Skin of body (tissue), 1 donor: ENCODE measurements at regions not wholly inside any gene's neighbourhood (a gene's known extent, or its start where the extent isn't known, plus 50 kb on each side); places are given as distances from the start of the nearest gene placed in this dataset.

Experiments used
- DNase-seq: peaks from one replicate; lab custom pipeline; 2025; lab: John Stamatoyannopoulos, UW

DNA sequence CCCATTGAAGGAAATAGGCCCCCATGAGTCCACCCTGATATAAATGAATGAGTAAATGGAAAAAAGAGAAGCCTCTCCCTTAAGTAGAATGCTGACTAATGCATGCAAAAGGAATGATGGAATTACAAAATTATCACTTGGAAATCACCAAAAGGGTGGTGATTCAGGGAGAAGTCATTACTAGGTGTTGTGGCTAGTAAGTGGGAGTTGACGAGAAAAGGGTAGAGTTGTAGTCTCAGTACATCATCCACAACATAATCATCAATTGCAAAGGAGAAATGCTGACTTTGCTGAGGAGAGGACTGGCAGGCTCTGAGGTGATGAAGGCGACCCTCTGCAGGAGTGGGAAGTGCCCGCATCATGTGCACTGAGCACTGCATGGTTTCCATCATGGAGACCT lies 201.5 kb upstream of the S1PR3 start:
- DNase-seq = no peak

DNA sequence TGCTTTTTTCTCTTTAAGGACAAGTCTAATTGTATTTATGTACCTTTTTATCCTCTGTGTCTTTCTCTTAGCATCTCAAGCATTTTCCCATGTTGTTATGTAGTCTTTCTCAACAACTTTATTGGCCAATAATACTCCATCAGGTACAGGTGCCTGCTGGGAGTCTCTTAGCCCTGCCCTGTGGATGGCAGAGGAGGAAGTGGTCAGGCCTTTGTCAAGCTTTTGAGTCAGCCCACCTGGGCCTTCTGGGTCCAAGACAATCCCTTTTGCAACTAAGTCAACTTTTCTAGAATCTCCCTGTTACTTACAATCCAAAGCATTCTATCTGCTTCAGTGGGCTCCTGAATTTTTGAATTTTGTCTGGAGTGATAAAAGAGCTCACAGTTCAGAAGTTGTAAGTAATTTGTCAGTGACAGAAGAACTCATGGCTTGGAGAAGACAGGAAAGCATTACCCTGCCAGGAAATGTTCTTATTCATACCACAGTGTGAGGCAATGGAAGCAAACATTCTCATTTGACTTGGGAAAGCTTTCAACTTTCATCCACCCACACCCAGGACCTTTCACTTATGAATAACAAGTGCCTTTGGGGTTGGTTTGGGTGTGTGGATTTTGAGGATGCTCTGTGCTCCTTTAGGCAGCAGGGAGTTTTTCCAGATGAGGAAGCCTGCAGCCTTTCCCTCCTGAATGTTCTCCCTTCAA lies 200.0 kb upstream of the S1PR3 start:
- DNase-seq = peak; percentile 15

DNA sequence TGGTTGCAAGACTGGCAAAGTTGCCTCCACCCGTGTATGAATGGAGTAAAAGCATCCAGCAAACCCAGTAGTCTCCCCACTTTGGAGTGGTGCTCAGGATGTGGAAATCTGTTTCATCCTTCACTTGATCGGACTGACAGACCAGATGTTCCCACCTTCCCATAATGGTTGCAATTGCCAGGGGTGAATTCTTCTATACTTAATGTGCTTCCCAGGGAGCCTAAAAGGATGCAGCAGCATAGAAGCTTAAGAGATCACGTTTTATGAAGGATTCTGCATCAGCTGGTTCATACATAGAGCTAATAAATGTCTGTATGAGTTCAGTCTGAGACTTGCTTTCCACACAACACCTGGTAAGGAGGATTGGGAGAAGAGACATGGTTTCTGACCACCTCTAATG lies 198.8 kb upstream of the S1PR3 start:
- no peak for DNase-seq

DNA sequence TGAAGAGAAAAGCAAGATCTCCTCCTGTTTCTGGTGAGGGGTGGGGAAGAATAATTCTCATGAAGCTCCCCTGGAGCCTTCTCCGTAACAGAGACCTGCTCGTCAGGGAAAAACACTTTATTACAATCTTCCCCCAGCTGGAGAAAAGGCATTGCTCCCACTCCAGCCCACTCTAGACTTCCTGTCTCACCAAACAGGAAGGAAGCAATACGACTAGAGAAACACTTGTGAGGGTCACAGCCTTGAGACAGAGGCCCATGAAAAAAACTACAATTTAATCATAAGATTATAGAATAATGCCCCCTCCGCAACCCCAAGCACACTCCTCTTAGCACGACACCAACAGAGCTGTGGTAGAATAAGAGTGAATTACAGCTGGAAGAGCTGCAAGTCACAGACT lies 197.2 kb upstream of the S1PR3 start:
- DNase-seq = no peak

DNA sequence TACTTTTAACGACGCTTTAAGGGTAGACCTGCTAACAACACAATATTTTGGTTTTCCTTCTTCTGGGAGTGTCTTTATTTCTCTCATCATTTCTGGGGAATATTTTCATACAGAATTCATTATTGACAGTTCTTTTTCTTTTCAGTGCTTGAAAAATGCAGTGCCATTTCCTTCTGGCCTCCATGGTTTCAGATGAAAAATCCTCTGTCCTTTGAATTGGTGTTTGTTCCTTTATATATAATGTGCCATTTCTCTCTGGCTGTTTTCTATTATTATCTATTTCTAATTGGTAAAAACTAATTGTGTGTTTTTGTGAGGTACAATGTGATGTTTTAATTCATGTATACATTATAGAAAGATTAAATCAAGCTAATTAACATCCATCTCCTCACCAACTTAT lies 194.3 kb upstream of the S1PR3 start:
- DNase-seq = no peak

DNA sequence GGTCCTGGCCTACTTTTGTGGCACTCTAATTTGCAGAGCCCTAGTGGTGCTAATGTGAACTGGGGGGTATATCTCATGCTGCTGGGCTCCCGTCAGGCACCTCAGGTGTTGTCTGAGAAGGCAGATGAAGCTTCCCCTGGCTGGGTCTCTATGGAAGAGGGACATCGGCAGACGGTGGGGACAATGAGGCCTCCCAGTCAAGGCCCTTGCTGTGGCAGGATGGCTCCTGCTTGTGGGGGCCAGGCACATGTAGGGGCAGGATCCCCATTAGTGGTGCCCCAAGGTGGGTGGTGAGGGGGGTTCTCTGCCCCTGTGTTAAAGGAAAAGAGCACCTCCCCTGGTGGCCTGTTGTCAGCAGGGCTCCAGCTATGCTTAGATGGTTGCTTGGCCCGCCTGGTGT lies 192.8 kb upstream of the S1PR3 start:
- no peak for DNase-seq

DNA sequence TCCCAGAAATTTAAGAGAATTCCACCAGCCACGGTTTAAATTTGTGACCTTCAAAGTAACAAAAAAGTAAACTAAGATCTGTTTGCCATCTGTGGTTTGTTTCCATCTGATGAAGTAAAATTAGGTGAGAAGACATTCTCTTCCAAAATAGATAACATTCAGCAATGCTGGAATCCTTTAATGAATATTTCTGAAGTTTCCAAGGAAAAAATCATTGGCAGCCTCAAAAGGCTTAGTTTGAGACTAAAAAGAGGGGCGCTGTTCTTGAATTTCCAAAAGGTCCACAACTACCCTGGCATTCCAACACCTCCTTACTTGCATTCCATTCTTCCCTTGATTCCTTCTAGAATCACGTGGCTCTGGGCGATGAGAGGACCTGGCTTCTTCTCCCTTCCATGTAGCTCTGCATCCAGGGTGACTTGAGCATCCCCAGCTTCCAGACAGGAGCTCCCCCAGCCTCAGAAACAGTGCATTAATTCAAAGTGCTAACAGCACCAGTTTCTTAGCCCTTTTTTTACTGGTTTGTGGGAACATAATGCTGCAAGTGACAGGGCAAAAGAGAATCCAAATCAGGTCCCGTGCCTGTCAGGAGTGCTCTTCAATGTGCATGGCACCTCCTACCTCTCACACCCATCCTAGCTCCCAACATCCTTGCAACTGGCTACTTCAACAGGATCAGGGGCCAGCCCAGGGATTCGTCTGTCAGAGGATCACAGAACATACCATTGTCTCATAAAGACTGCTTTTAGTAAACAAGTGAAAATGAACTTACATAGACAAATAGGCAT lies 191.5 kb upstream of the S1PR3 start:
- no peak for DNase-seq

DNA sequence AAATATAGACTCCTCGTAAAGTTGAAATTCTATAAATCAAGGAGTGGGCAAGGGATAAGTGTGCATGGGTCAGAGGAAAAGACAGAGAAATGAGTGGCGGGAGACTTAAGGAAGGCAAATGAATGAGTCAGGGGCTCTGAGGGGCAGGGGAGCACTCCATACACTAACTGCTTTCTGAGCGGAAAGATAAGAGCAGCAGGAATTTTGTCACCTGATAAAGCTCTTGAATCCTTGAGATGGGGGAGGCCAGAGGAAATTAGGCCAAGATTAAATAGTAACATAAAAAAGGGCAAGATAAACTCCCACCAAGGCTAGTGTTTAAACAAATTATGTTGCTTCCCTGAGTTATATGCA lies 191.0 kb upstream of the S1PR3 start:
- DNase-seq = no peak

DNA sequence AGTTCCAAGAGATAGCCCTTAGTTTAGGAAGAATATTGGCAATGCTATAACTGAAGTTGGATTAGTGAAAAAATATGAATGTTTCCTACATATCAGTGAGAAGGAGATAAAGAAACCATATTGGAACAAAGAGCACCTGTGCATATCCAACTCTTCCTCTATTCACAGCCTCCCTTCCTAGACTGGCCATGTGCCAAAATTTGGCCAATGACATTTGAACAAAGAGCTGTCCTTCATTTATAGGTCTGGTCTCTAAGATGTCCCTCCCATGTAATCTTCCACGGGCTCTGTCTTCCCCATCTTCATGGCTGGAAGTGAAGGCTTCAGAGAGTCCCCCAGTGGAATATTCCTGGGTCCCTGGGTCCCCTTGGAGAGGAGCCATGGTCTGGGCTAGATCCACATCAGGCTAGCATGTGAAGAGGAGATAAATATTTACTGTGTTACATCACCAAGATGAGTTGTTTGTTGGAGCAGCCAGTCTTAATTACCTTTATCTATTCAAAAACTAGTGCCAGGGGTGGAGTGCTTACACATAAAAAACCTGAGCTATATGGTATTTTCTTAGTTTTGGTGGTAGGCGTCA lies 190.0 kb upstream of the S1PR3 start:
- no peak for DNase-seq

DNA sequence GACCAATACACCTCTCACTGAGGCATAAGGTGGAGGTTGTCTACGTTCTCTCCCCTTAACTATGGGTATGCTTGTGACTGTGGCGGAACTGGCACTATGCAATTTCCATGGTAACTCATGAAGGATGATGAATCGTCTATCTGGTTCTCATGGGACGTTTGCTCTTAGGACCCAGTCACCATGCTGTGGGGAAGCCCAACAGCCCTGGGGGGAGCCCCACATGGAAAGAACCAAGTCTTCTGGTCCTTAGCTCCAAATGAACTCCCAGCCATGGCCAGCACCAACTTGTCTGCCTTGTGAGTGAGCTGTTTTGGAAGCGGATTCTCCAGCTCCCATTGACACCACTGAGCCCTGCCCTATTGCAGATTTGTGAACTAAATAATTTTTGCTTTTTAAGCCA lies 188.7 kb upstream of the S1PR3 start:
- DNase-seq = no peak

DNA sequence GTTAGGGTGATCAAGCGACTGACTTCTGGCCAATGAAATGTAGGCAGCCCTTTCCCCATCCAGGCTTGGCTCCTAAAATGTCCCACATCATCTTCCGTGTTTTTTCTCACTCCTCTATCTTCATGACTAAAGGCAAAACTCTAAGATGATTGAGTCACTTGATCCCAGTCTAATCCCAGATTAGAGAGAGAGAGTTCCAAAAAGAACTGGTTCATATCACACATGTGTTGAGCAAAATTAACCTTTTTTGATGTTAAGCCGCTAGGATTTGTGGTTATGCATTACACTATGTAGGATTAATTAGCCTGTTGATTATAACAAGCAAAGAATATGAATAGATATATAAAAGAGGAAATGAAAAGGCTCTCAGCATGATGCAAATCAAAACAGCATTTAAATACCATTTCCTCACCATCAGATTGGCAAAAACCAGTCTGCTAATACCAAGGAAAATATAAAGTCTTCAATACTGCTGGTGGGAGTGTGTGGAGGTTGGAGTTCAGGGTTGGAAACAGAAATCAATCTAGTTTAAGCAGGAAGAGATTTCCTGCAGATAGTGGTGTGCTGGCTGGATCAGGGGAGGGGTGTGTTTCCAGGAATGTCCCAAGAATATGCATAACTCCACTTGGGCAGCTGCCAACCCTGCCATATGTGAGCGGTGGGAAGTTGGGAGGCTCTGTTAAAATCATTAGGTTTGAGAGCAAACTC lies 187.6 kb upstream of the S1PR3 start:
- DNase-seq = no peak

DNA sequence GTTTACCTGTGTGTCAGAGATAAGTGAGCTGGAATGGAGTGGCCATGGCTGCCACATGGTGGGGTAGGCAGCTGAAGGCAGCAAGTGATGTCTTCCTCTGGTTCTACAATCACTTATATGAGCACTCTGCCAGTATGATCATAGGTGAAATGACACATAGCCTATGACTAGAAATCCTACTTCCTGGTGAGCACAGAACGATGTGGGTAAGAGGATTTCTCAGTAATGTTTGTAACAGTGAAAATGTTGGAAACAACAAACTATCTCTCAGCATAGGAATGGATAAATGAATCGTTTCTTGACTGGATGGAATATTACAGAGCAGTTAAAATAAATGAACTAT lies 187.0 kb upstream of the S1PR3 start:
- DNase-seq = no peak

DNA sequence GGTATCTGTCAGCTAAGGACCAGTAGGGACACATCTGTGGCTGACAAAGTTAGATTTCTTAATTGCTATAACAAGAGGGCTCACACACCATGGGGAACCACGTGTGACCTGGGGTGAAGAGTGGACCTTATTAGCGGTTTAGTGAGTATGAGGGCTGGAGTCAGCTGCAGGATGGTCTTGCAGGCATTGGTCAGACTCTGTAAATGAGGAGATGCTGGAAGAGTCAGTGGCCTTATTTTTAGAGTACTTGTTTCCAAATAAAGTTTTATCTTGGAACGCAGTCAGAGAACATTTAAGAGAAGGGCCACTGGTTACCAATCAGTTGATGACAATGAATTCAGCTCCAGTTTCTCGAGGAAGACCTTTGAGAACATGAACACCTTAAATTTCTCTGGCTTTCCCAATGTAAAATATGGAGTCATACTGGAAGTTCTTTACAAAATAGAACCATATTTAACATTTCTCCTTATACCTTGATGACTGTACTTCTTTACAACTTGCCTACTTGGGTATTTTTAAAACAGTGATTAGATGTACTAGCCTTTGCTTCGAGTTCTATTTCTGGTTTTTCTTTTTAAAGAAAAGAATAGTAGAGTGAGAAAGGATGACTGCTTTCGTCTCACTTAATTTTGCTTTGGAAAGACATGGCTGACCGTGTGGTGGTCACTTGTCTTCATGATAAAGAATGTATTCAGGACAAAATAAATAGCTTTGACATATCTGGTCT lies 185.9 kb upstream of the S1PR3 start:
- DNase-seq = no peak

DNA sequence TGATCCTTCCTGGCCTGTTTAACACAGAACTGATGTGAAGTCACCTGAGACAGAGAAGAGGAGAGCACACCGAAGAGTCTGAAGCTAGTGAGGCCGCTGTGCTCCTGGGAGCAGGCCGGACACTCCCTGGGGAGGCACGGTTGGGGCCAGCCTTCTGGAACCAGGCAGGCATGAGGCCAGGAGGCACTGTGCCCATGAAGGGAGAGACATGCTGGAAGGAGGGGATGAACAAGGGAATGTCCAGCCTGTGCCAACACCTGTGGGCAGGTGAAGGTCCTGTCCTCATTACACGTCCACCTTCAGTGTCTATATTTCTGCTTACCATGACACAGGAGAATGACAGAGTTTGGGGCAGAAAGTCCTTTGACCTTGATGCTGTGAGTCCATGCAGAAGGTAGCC lies 183.8 kb upstream of the S1PR3 start:
- no peak for DNase-seq

DNA sequence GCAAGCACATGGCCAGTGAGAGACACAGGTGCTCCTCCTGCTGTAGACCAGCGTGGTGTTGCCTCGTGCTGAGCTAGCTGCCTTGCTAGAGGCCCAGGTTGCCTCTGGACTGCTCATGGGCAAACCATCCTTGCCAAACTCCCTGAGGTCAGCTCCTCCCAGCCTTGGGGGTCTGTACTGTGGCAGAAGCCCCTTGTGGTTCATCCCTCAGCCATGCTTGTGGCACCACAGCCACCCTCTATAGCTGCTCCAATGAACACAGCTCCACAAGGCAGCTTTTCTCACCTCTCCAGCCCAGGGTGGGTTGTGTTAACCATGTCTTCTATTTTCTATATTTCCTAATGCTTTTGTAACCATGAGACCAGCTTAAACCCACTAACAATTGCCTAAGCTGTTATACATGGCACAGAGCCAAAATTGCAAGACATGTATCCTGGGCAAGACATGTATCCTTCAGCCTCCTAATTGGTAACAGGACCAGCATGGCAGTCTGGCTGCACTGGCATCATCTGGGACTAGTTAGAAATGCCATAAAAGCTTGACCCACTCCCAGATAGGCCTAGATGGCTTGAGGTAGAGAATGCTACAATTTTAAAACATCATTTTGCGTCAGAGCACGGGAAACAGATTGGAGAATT lies 183.1 kb upstream of the S1PR3 start:
- no peak for DNase-seq

DNA sequence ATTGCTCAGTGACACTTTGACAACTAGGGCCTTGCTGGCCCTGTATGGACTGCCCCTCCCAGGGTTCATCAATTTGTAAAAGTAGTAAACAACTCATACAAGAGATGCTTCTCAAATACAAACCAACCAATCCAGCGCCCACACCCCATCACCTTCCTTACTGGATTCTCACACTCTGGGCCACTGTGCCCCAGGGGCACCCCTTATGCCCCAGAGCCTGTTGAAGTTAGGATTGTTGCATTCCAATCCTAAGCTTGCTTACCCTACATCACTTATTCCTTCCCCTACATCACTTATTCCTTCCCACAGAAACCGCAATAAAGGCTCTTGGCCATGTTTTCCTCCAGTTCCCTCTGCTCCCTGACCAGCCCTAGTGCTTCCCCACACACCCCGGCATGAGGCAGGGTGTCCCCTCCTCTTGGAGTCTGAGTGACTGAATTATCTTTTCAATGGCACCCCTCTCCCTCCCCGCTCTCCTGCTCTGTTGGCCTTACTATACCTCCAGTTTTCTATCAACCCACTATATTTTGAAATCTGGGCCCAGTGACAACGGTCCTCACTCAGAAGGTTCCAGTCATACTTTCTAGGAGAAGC lies 182.4 kb upstream of the S1PR3 start:
- DNase-seq = no peak

DNA sequence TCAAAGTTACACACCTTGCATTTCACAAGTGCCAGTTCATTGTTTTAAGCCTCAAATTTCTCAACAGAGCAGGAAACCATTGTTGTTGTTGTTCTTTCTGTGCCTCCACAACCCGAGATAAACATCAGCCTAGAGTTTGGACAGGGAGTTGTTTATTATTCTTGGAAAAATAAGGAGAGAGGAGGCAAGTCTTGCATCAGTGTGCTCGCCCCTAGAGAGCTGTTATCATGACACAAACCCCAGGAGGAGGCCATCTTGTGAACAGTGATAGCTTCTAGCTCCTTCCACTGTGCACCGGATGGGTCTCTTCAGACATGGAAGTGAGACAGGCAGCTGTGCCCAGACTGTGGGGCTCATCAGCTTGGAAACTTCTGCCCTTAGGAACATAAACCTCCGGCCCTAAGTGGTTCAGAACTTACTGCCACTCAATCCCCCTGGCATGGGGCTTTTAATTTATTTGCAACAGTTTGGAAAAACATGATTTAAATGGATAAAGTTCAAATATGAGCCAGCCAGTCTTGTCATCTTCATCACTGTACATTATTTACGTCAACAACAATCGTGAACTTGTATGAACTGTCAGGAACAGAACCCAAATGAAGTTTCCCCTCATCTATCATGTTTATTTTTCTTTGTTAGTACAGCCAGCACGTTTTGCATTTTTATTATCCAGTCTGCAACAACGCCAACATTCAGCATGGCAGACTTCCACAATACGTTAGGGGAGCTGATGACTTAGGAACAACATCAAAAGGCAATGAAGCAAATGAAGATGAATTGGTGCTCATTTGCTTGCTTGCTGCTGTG lies 181.7 kb upstream of the S1PR3 start:
- DNase-seq = peak; percentile 42

DNA sequence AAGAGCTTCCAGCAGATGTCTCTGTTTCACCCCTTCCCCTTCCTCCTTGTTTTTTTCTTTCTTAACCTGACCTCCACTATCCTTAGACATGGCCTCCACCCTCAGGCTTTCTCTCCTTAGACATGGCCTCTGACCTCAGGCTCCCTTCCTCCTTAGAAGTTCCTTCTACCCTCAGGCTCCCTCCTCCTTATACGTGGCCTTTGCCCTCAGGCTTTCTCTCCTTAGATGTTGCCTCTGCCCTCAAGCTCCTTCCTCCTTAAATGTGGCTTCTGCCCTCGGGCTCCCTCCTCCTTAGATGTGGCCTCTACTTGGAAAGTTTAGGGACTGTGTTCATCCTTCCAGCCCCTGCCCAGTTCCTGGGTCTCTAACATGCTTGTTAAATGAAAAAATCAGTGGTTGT lies 180.4 kb upstream of the S1PR3 start:
- no peak for DNase-seq

DNA sequence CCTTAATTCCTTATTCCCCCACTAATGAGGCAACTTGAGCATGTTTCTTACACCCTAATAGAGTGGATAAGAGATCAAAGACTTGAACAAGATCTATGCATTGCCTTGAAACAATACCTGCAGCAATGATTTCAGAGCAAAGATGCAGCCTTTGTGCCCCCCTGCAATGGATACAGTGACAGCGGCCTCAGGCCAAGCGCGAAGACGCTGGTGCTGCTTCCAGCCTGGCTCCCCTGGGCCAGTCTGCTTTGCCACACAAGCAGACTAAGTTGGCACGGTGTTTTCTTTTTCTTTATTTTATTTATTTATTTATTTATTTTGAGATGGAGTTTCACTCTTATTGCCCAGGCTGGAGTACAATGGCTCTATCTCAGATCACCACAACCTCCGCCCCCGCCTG lies 179.8 kb upstream of the S1PR3 start:
- no peak for DNase-seq
